AG09319 (cell line): ENCODE measurements at regions not wholly inside any gene's neighbourhood (a gene's known extent, or its start where the extent isn't known, plus 50 kb on each side); places are given as distances from the start of the nearest gene placed in this dataset.

Experiments
- DNase-seq: peaks from one replicate; pipeline ENCODE4 v3.0.0-alpha.2; 2010; ENCODE audit warnings: low read depth; ENCODE audit errors: extremely low read depth
- TF ChIP-seq, protein P1 (sequence below): IDR thresholded peaks from 2 replicates; pipeline ENCODE4 v1.5.1; 2011; ENCODE audit warnings: low read depth, mild to moderate bottlenecking, inconsistent platforms, low read length, moderate library complexity

DNA sequence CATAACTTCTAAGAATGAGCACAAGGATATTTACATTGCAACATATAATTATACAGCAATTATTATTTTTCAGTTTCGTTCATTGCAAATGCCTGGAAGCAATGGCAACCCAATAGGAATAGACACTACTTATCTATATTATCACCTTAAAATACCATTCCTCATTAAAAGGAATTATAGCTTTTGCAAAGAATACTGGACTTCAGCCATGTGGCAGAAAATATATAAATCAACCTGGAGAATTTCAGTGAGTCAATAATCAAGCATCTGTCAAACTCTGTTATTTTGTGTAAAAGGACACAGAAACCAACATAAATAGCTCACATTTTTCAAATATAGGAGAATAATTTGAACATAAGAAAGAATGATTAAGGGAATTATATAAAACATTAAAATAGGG, 96.1 kb upstream of the SEMA3C start:
- no peak for DNase-seq
- TF ChIP-seq, protein P1, sequence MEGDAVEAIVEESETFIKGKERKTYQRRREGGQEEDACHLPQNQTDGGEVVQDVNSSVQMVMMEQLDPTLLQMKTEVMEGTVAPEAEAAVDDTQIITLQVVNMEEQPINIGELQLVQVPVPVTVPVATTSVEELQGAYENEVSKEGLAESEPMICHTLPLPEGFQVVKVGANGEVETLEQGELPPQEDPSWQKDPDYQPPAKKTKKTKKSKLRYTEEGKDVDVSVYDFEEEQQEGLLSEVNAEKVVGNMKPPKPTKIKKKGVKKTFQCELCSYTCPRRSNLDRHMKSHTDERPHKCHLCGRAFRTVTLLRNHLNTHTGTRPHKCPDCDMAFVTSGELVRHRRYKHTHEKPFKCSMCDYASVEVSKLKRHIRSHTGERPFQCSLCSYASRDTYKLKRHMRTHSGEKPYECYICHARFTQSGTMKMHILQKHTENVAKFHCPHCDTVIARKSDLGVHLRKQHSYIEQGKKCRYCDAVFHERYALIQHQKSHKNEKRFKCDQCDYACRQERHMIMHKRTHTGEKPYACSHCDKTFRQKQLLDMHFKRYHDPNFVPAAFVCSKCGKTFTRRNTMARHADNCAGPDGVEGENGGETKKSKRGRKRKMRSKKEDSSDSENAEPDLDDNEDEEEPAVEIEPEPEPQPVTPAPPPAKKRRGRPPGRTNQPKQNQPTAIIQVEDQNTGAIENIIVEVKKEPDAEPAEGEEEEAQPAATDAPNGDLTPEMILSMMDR, result no peak

GRCh38 chr7:81014266-81014665, 95.4 kb upstream of the SEMA3C start:
- TF ChIP-seq, protein P1, result no peak
- no peak for DNase-seq

- TF ChIP-seq, protein P1, result no peak
- DNase-seq, result no peak
These were observed 94.4 kb upstream of the SEMA3C start for GRCh38 chr7:81013083-81013817.

DNA sequence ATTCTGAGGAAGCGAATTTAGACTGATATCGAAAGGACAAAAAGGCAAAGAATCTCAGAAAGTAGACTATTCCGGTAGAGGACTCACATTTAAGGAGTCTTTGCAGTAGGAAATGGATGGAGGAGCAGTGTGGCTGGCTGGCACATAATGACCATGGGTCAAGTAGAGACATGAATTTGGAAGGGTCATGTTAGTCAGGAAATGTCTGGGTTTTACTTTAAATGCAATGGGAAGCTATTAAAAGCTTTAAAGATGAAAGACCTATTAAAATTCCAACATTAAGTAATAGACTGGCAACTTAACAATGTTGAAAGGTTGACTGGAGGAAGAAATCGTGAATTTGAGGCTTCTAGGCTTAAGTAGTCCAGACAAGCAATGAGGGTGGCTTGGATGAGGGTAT, 90.0 kb upstream of the SEMA3C start:
- TF ChIP-seq, protein P1, result no peak

DNA sequence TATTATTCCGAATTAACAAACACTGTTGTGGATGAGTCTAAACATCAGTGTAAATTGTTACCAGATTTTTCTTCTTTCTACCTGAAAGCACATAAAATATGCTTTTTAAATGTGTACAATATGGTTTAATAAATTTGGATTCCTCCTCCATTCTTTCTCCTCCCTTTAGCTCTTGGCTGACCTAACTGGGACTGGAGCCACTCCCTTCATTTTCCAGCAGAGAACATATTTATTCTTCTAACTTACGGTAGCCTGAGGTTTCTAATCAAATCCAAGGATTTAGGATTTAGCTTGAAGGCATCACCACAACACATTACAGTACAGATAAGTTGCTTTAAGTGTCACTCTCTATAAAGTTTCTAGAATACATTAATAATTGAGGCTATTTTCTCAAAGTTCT, 88.2 kb upstream of the SEMA3C start:
- no peak for DNase-seq
- TF ChIP-seq, protein P1, result no peak

More for the DNA sequence above, 90.0 kb upstream of the SEMA3C start:
- DNase-seq, result no peak

GRCh38 chr7:81005254-81005653, 86.4 kb upstream of the SEMA3C start:
- TF ChIP-seq, protein P1, result no peak
- DNase-seq, result no peak

DNA sequence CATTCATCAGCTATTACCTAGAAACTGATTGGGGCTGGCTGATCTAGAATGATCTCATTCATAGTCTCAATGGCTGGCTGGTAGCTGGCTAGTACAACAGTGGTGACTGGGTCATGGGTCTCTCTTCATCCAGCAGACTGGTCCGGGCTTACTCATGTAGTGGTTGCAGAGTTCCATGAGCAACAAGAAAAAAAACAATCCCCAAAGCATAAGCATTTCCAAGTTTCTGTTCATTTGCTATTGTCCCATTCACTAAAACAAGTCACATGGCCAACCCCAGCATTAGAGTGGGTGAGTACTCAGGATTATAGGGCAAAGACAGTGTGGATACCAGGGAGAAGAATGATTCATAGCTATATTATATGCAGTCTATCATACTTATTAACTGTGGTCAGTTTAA, 85.2 kb upstream of the SEMA3C start:
- TF ChIP-seq, protein P1, result no peak
- DNase-seq, result no peak
